ENCODE measurements at regions not wholly inside any gene's neighbourhood (a gene's known extent, or its start where the extent isn't known, plus 50 kb on each side); places are given as distances from the start of the nearest gene placed in this dataset.

DNA sequence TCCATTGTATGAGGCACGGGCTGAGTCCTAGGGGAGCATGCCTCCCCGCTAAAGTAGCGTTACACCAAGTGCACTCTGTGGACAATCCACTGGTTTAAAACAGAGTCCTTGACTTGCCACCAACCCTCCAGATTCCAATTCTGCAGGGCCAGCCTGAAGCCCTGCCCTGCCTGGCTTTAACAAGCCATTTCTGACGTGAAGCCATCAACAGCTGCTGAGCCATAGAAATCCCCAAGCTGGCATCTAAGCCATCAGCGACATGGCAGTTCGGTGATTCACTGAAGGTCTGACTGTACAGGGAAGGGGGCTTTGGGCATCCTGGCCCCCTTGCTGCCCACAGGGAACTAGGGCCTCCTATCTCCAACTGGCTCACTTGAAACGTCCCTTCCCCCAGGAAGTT, 265.7 kb downstream of the UACA start:
- Histone ChIP-seq H3K27me3 (ENCODE audit: control insufficient read depth in 2 of 2, insufficient read depth in 2 of 2, low read length in 2 of 2) (peaks cover 0 to 54% of the 10 kb centered on the region in 2 experiments; a peak in 3 of 5 replicates), H3K9ac (ENCODE audit: insufficient read depth in 1 of 2, low read depth in 2 of 2, low read length in 2 of 2) (no peak overlapping the region), H3K9me3 (replicated peaks; ENCODE audit: control insufficient read depth, insufficient read depth, low read depth, low read length) (no peaks in the 10 kb centered on the region), H3K79me2 (ENCODE audit: control insufficient read depth, insufficient read depth, low read length) (no peaks in the 10 kb centered on the region), H3K27ac (ENCODE audit: extremely low read depth, low read depth, low read length) (no peak overlapping the region), H4K20me1 (replicated peaks; ENCODE audit: control insufficient read depth, insufficient read depth, low read length) (peaks cover 14% of the 10 kb centered on the region; the same call in 1 of the 2 replicates), H3K4me2 (ENCODE audit: insufficient read depth, low read length) (no peak overlapping the region), H3K9me1 (ENCODE audit: control insufficient read depth, insufficient read depth, low read length) (no peaks in the 10 kb centered on the region), H3K36me3 (ENCODE audit: control insufficient read depth, insufficient read depth, low read length) (no peaks in the 10 kb centered on the region), H3K4me3 (no peak overlapping the region), H2AFZ (ENCODE audit: low read depth, low read length) (no peak overlapping the region), H3K4me1 (replicated peaks in 1 of 2; ENCODE audit: control insufficient read depth in 2 of 2, insufficient read depth in 2 of 2, low read length in 2 of 2) (peaks cover 0 to 2% of the 10 kb centered on the region in 2 experiments; a peak in 3 of 5 replicates)
- DNase-seq (ENCODE audit: extremely low read depth in 1 of 4, low spot score in 3 of 4) (no peak), FAIRE-seq (no peak), ATAC-seq (no peak)
- CTCF ChIA-PET (ENCODE audit: low intra/inter-chr PET ratio) = no interaction called here
- POLR2A ChIA-PET = no interaction called here
- no peak for TF ChIP-seq DIDO1 (tag; IDR thresholded peaks at IDR 0.05; ENCODE audit: low read depth)
- TF ChIP-seq, protein P1, sequence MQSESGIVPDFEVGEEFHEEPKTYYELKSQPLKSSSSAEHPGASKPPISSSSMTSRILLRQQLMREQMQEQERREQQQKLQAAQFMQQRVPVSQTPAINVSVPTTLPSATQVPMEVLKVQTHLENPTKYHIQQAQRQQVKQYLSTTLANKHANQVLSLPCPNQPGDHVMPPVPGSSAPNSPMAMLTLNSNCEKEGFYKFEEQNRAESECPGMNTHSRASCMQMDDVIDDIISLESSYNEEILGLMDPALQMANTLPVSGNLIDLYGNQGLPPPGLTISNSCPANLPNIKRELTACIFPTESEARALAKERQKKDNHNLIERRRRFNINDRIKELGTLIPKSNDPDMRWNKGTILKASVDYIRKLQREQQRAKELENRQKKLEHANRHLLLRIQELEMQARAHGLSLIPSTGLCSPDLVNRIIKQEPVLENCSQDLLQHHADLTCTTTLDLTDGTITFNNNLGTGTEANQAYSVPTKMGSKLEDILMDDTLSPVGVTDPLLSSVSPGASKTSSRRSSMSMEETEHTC (IDR thresholded peaks at IDR 0.05) = no peak
- no peak for TF ChIP-seq DMBX1 (CRISPR knock-in tag; IDR thresholded peaks at IDR 0.05; ENCODE audit: borderline replicate concordance)
- no peak for TF ChIP-seq POLR3A (IDR thresholded peaks at IDR 0.05; ENCODE audit: borderline replicate concordance, extremely low read depth, insufficient read depth, insufficient read length)
- TF ChIP-seq, protein P2, sequence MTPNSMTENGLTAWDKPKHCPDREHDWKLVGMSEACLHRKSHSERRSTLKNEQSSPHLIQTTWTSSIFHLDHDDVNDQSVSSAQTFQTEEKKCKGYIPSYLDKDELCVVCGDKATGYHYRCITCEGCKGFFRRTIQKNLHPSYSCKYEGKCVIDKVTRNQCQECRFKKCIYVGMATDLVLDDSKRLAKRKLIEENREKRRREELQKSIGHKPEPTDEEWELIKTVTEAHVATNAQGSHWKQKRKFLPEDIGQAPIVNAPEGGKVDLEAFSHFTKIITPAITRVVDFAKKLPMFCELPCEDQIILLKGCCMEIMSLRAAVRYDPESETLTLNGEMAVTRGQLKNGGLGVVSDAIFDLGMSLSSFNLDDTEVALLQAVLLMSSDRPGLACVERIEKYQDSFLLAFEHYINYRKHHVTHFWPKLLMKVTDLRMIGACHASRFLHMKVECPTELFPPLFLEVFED (CRISPR knock-in tag; conservative IDR thresholded peaks at IDR 0.05) = no peak
- TF ChIP-seq ZNF3 (CRISPR knock-in tag; IDR thresholded peaks at IDR 0.05) = no peak
- TF ChIP-seq ZNF384 (IDR thresholded peaks at IDR 0.05; ENCODE audit: low read depth, low read length) = no peak
- intact Hi-C loops (cut with micrococcal nuclease) = no loop called here
- 0% methylated on average over 7 of the region's 7 CpGs for WGBS (ENCODE audit: insufficient coverage, low coverage, missing lambda C conversion rate)
- in situ Hi-C loops (cut with MboI) = loop anchor here (25.0 kb wide), 1 partner anchor 760 kb away; no protein-coding TSS in a partner anchor
- no TSS peak for BruUV-seq (replicated peaks)
